SK-N-SH treated with all-trans-retinoic acid at 6 μM for 48 hours (cell line): ENCODE measurements at regions not wholly inside any gene's neighbourhood (a gene's known extent, or its start where the extent isn't known, plus 50 kb on each side); places are given as distances from the start of the nearest gene placed in this dataset.

ENCODE experiments used
- CSDC2 ChIP-seq: fragments of 250-450 bp; sonication (Bioruptor Pico); IDR thresholded peaks from 2 replicates; pipeline ENCODE4 v1.5.0; 2020; ENCODE audit warnings: mild to moderate bottlenecking, moderate library complexity
- GLIS3 ChIP-seq: fragments of 250-450 bp; sonication (Bioruptor Pico); IDR thresholded peaks from 2 replicates; pipeline ENCODE4 v1.5.0; 2020; ENCODE audit warnings: mild to moderate bottlenecking, moderate library complexity
- TOX ChIP-seq: fragments of 250-450 bp; sonication (Bioruptor Pico); IDR thresholded peaks from 2 replicates; pipeline ENCODE4 v1.8.0; 2021; ENCODE audit warnings: mild to moderate bottlenecking, moderate library complexity, borderline replicate concordance
- ZC3H10 ChIP-seq: fragments of 250-450 bp; sonication (Bioruptor Pico); IDR thresholded peaks from 2 replicates; pipeline ENCODE4 v1.5.1; 2021; ENCODE audit warnings: mild to moderate bottlenecking, moderate library complexity
- ZFP3 ChIP-seq: fragments of 250-450 bp; sonication (Bioruptor Pico); IDR thresholded peaks from 2 replicates; pipeline ENCODE4 v1.5.0; 2020; ENCODE audit warnings: mild to moderate bottlenecking, moderate library complexity
- ZNF70 ChIP-seq: fragments of 450-650 bp; formaldehyde crosslinking; IDR thresholded peaks from 2 replicates; pipeline ENCODE4 v1.5.0; 2020; ENCODE audit warnings: mild to moderate bottlenecking, moderate library complexity
- TF ChIP-seq, protein P1 (sequence below): fragments of 250-450 bp; sonication (Bioruptor Pico); IDR thresholded peaks from 2 replicates; pipeline ENCODE4 v1.8.0; 2021; ENCODE audit warnings: low read depth, mild to moderate bottlenecking, moderate library complexity, borderline replicate concordance
- TF ChIP-seq, protein P2 (sequence below): fragments of 250-450 bp; sonication (Bioruptor Pico); IDR thresholded peaks from 2 replicates; pipeline ENCODE4 v1.8.0; 2020; ENCODE audit warnings: mild to moderate bottlenecking, moderate library complexity, borderline replicate concordance
- TF ChIP-seq, protein P3 (sequence below): fragments of 250-450 bp; sonication (Bioruptor Pico); IDR thresholded peaks from 2 replicates; pipeline ENCODE4 v1.5.1; 2021; ENCODE audit warnings: mild to moderate bottlenecking, moderate library complexity

DNA sequence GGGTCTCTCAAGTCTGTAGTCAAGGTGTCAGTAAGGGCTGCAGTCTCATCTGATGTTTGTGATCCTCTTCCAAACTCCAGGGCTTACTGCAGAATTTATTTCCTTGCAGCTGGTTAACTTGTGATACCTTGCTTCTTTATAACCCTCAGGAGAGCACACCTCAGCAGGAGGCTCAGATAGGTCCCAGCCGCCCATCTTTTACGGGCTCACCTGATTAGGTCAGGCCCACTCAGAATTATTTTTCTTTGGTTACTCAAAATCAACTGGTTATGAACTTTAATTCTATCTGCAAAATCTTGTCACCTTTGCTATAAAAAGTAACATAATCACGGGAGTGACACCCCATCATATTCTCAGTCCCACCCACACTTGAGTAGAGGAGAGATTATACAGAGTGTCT is 99.9 kb upstream of the BEND4 start:
- TF ChIP-seq ZC3H10 (CRISPR knock-in tag) = no peak
- TF ChIP-seq ZNF70 (CRISPR knock-in tag) = no peak
- TF ChIP-seq CSDC2 (CRISPR knock-in tag) = no peak
- TF ChIP-seq GLIS3 (CRISPR knock-in tag) = no peak
- TF ChIP-seq, protein P1, sequence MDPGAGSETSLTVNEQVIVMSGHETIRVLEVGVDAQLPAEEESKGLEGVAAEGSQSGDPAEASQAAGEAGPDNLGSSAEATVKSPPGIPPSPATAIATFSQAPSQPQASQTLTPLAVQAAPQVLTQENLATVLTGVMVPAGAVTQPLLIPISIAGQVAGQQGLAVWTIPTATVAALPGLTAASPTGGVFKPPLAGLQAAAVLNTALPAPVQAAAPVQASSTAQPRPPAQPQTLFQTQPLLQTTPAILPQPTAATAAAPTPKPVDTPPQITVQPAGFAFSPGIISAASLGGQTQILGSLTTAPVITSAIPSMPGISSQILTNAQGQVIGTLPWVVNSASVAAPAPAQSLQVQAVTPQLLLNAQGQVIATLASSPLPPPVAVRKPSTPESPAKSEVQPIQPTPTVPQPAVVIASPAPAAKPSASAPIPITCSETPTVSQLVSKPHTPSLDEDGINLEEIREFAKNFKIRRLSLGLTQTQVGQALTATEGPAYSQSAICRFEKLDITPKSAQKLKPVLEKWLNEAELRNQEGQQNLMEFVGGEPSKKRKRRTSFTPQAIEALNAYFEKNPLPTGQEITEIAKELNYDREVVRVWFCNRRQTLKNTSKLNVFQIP (CRISPR knock-in tag) = no peak
- no peak for TF ChIP-seq ZFP3 (CRISPR knock-in tag)
- no peak for TF ChIP-seq TOX
- TF ChIP-seq, protein P2, sequence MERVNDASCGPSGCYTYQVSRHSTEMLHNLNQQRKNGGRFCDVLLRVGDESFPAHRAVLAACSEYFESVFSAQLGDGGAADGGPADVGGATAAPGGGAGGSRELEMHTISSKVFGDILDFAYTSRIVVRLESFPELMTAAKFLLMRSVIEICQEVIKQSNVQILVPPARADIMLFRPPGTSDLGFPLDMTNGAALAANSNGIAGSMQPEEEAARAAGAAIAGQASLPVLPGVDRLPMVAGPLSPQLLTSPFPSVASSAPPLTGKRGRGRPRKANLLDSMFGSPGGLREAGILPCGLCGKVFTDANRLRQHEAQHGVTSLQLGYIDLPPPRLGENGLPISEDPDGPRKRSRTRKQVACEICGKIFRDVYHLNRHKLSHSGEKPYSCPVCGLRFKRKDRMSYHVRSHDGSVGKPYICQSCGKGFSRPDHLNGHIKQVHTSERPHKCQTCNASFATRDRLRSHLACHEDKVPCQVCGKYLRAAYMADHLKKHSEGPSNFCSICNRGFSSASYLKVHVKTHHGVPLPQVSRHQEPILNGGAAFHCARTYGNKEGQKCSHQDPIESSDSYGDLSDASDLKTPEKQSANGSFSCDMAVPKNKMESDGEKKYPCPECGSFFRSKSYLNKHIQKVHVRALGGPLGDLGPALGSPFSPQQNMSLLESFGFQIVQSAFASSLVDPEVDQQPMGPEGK = no peak
- TF ChIP-seq, protein P3, sequence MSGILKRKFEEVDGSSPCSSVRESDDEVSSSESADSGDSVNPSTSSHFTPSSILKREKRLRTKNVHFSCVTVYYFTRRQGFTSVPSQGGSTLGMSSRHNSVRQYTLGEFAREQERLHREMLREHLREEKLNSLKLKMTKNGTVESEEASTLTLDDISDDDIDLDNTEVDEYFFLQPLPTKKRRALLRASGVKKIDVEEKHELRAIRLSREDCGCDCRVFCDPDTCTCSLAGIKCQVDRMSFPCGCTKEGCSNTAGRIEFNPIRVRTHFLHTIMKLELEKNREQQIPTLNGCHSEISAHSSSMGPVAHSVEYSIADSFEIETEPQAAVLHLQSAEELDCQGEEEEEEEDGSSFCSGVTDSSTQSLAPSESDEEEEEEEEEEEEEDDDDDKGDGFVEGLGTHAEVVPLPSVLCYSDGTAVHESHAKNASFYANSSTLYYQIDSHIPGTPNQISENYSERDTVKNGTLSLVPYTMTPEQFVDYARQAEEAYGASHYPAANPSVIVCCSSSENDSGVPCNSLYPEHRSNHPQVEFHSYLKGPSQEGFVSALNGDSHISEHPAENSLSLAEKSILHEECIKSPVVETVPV = no peak
